HepG2 (cell line): ENCODE measurements at regions not wholly inside any gene's neighbourhood (a gene's known extent, or its start where the extent isn't known, plus 50 kb on each side); places are given as distances from the start of the nearest gene placed in this dataset.

ENCODE experiments used
- FOXC1 ChIP-seq: sonication (generic); formaldehyde crosslinking; IDR thresholded peaks from 2 replicates; pipeline ENCODE4 v1.8.0; 2022; ENCODE audit warnings: mild to moderate bottlenecking, missing genetic modification reagents, borderline replicate concordance
- JDP2 ChIP-seq: sonication (generic); formaldehyde crosslinking; IDR thresholded peaks from 2 replicates; pipeline ENCODE4 v1.8.1; 2022; ENCODE audit warnings: missing genetic modification reagents, borderline replicate concordance
- KDM4B ChIP-seq: sonication (generic); formaldehyde crosslinking; IDR thresholded peaks from 2 replicates; pipeline ENCODE4 v1.4.0; 2020; ENCODE audit warnings: missing genetic modification reagents
- ZNF10 ChIP-seq: sonication (generic); formaldehyde crosslinking; IDR thresholded peaks from 2 replicates; pipeline ENCODE4 v1.4.0; 2020; ENCODE audit warnings: mild to moderate bottlenecking, low read depth, missing genetic modification reagents, borderline replicate concordance
- ZNF432 ChIP-seq: sonication (generic); formaldehyde crosslinking; IDR thresholded peaks from 2 replicates; pipeline ENCODE4 v1.5.0; 2020; ENCODE audit warnings: missing genetic modification reagents, mild to moderate bottlenecking, borderline replicate concordance
- ZNF644 ChIP-seq: IDR thresholded peaks from 2 replicates; pipeline ENCODE4 v1.6.1; 2016; ENCODE audit warnings: low read depth
- ZNF780A ChIP-seq: sonication (generic); formaldehyde crosslinking; IDR thresholded peaks from 2 replicates; pipeline ENCODE4 v1.8.0; 2022; ENCODE audit warnings: mild to moderate bottlenecking, missing genetic modification reagents, moderate library complexity
- TF ChIP-seq, protein P1 (sequence below): IDR thresholded peaks from 2 replicates; pipeline ENCODE4 v1.6.1; 2016; ENCODE audit warnings: low read depth, missing genetic modification reagents, missing compliant biosample characterization
- TF ChIP-seq, protein P2 (sequence below): sonication (generic); formaldehyde crosslinking; IDR thresholded peaks from 2 replicates; pipeline ENCODE4 v1.8.0; 2022; ENCODE audit warnings: missing genetic modification reagents, mild to moderate bottlenecking, moderate library complexity, borderline replicate concordance

DNA sequence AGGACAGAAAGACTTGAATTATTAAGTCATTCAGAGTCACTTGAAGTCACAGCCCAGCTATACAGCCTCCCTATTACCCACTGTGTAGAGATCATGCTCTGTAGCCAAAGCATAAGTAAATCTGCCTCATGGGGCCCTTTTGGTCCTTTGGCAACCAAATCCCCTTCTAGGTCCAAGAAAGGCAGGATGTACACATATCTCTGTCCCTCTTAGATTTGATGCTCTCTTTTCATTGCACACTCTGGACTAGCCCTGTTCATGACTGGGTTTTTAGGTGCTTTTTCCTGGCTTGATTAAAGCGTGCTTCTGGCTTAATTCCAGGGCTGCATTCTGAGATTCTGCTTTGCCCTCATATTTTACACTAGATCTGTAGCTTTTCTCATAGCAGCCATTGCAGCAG is 296.8 kb downstream of the TENT5A start (continued):
- TF ChIP-seq, protein P1, sequence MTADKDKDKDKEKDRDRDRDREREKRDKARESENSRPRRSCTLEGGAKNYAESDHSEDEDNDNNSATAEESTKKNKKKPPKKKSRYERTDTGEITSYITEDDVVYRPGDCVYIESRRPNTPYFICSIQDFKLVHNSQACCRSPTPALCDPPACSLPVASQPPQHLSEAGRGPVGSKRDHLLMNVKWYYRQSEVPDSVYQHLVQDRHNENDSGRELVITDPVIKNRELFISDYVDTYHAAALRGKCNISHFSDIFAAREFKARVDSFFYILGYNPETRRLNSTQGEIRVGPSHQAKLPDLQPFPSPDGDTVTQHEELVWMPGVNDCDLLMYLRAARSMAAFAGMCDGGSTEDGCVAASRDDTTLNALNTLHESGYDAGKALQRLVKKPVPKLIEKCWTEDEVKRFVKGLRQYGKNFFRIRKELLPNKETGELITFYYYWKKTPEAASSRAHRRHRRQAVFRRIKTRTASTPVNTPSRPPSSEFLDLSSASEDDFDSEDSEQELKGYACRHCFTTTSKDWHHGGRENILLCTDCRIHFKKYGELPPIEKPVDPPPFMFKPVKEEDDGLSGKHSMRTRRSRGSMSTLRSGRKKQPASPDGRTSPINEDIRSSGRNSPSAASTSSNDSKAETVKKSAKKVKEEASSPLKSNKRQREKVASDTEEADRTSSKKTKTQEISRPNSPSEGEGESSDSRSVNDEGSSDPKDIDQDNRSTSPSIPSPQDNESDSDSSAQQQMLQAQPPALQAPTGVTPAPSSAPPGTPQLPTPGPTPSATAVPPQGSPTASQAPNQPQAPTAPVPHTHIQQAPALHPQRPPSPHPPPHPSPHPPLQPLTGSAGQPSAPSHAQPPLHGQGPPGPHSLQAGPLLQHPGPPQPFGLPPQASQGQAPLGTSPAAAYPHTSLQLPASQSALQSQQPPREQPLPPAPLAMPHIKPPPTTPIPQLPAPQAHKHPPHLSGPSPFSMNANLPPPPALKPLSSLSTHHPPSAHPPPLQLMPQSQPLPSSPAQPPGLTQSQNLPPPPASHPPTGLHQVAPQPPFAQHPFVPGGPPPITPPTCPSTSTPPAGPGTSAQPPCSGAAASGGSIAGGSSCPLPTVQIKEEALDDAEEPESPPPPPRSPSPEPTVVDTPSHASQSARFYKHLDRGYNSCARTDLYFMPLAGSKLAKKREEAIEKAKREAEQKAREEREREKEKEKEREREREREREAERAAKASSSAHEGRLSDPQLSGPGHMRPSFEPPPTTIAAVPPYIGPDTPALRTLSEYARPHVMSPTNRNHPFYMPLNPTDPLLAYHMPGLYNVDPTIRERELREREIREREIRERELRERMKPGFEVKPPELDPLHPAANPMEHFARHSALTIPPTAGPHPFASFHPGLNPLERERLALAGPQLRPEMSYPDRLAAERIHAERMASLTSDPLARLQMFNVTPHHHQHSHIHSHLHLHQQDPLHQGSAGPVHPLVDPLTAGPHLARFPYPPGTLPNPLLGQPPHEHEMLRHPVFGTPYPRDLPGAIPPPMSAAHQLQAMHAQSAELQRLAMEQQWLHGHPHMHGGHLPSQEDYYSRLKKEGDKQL = no peak
- TF ChIP-seq ZNF780A (CRISPR knock-in tag) (no peak), ZNF644 (CRISPR knock-in tag) (no peak), ZNF432 (no peak), JDP2 (no peak), FOXC1 (CRISPR knock-in tag) (no peak), KDM4B (CRISPR knock-in tag) (no peak), ZNF10 (CRISPR knock-in tag) (no peak)
- TF ChIP-seq, protein P2, sequence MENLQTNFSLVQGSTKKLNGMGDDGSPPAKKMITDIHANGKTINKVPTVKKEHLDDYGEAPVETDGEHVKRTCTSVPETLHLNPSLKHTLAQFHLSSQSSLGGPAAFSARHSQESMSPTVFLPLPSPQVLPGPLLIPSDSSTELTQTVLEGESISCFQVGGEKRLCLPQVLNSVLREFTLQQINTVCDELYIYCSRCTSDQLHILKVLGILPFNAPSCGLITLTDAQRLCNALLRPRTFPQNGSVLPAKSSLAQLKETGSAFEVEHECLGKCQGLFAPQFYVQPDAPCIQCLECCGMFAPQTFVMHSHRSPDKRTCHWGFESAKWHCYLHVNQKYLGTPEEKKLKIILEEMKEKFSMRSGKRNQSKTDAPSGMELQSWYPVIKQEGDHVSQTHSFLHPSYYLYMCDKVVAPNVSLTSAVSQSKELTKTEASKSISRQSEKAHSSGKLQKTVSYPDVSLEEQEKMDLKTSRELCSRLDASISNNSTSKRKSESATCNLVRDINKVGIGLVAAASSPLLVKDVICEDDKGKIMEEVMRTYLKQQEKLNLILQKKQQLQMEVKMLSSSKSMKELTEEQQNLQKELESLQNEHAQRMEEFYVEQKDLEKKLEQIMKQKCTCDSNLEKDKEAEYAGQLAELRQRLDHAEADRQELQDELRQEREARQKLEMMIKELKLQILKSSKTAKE (CRISPR knock-in tag) = no peak
